H7 (cell line): ENCODE measurements at regions not wholly inside any gene's neighbourhood (a gene's known extent, or its start where the extent isn't known, plus 50 kb on each side); places are given as distances from the start of the nearest gene placed in this dataset.
"Not testable (repeated sequence)": the region's sequence is repeated elsewhere in the genome, so short reads cannot be mapped to it uniquely, and the experiment has no call there.

Source experiments
- DNase-seq: peaks from one replicate; pipeline ENCODE4 v3.0.0; 2012
- H3K27me3 ChIP-seq: 2 replicates; pipeline ENCODE4 v1.6.0; 2011; ENCODE audit warnings: mild to moderate bottlenecking, low read length; ENCODE audit not compliant: control insufficient read depth, insufficient read depth
- H3K36me3 ChIP-seq: replicated peaks from 2 replicates; pipeline ENCODE4 v1.5.1; 2011; ENCODE audit warnings: low read length; ENCODE audit not compliant: control insufficient read depth, insufficient read depth
- H3K4me3 ChIP-seq: 2 replicates; pipeline ENCODE4 v1.5.1; 2011; ENCODE audit warnings: low read depth, mild to moderate bottlenecking, control low read depth, low read length, moderate library complexity; ENCODE audit not compliant: insufficient read depth

GRCh38 chr2:138879931-138880330, 99.7 kb upstream of the NXPH2 start:
- no peaks in the 10 kb centered on the region for H3K27me3 ChIP-seq
- no peaks in the 10 kb centered on the region for H3K36me3 ChIP-seq
- no peak overlapping the region for H3K4me3 ChIP-seq
- no peak for DNase-seq

DNA sequence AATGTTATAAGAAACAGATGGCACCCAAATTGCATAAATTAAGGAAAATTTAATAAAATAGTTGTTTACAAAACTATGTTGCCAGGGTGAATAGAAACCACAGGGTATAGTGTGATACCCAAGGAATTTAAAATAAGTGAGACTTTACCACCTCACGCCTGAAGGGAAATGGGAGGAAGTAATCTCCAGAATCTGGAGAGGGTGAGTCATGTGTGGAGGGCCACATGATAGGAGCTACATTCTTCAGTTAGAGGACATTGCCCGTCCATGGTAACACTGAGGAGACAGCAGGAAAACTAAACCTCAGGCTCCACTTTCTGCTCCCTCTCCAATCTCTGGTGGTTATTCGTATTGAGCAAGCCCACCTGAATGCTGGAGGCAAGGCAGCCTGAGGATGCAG, 97.2 kb upstream of the NXPH2 start:
- DNase-seq = no peak
- Histone ChIP-seq H3K36me3 (no peaks in the 10 kb centered on the region), H3K4me3 (no peak overlapping the region), H3K27me3 (no peaks in the 10 kb centered on the region)

- Histone ChIP-seq H3K27me3 (no peaks in the 10 kb centered on the region), H3K4me3 (no peak overlapping the region), H3K36me3 (no peaks in the 10 kb centered on the region)
- no peak for DNase-seq
Measured at GRCh38 chr2:138874251-138874650, 94.1 kb upstream of the NXPH2 start.

GRCh38 chr2:138872116-138872515, 91.9 kb upstream of the NXPH2 start:
- H3K36me3 ChIP-seq, DNase-seq, H3K27me3 ChIP-seq, H3K4me3 ChIP-seq: not testable (repeated sequence)

GRCh38 chr2:138871312-138871711, 91.1 kb upstream of the NXPH2 start:
- no peaks in the 10 kb centered on the region for H3K27me3 ChIP-seq
- H3K4me3 ChIP-seq = no peak overlapping the region
- no peaks in the 10 kb centered on the region for H3K36me3 ChIP-seq
- no peak for DNase-seq

GRCh38 chr2:138867341-138867740, 87.2 kb upstream of the NXPH2 start:
- Histone ChIP-seq H3K4me3 (no peak overlapping the region), H3K36me3 (no peaks in the 10 kb centered on the region), H3K27me3 (no peaks in the 10 kb centered on the region)
- no peak for DNase-seq

GRCh38 chr2:138866797-138867196, 86.6 kb upstream of the NXPH2 start:
- no peak for DNase-seq
- Histone ChIP-seq H3K27me3 (no peaks in the 10 kb centered on the region), H3K36me3 (no peaks in the 10 kb centered on the region), H3K4me3 (no peak overlapping the region)

DNA sequence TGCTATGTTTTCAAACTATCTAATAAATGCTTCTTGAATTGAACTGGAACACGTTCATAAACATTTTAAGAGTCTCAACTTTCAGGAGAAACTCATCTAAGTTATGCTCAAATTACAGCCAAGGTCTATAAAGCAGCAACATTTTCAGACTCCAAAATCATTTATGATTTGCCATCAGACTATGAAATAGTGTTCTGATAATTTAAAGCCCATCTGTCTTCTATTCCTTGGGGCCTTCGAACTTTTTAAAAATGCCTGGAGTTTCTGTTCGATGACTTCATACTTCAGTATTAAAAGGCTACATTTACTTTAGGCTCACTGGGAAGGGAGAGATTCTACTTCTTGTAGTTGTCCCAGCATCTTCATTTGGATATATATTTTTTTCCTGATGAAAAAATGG, 73.6 kb upstream of the NXPH2 start:
- no peaks in the 10 kb centered on the region for H3K36me3 ChIP-seq
- no peaks in the 10 kb centered on the region for H3K27me3 ChIP-seq
- DNase-seq = no peak
- no peak overlapping the region for H3K4me3 ChIP-seq

DNA sequence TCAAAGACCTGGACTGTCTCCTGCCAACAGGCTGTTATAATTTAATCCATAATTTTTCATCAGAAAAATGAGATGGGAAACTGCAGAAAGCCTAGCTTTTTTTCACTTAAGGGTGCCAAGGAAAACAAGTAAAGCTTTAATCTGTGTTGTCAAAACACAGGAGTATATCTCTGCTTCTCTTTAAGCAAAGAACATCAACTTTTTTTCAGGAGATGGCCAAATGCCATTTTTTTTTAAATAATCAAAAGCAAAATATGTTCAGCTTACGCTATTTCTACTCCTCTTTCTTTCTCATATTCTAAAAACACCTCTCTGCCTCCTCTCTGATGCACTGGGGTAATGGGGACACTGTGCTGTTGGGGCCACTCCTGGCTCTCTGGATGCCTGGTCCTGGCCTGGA, 73.1 kb upstream of the NXPH2 start:
- Histone ChIP-seq H3K4me3 (no peak overlapping the region), H3K36me3 (no peaks in the 10 kb centered on the region), H3K27me3 (no peaks in the 10 kb centered on the region)
- DNase-seq = no peak

- no peaks in the 10 kb centered on the region for H3K36me3 ChIP-seq
- DNase-seq = peak; percentile 27
Measured at GRCh38 chr2:138846216-138846821, 66.1 kb upstream of the NXPH2 start.

GRCh38 chr2:138842341-138842740, 62.2 kb upstream of the NXPH2 start:
- H3K36me3 ChIP-seq = no peaks in the 10 kb centered on the region
- DNase-seq = no peak
- no peaks in the 10 kb centered on the region for H3K27me3 ChIP-seq
- no peak overlapping the region for H3K4me3 ChIP-seq

More at GRCh38 chr2:138846216-138846821, 66.1 kb upstream of the NXPH2 start:
- H3K4me3 ChIP-seq = no peak overlapping the region
- H3K27me3 ChIP-seq = no peaks in the 10 kb centered on the region

GRCh38 chr2:138841459-138841858, 61.3 kb upstream of the NXPH2 start:
- Histone ChIP-seq H3K36me3 (no peaks in the 10 kb centered on the region), H3K27me3 (no peaks in the 10 kb centered on the region), H3K4me3 (no peak overlapping the region)
- DNase-seq = peak; percentile 3

DNA sequence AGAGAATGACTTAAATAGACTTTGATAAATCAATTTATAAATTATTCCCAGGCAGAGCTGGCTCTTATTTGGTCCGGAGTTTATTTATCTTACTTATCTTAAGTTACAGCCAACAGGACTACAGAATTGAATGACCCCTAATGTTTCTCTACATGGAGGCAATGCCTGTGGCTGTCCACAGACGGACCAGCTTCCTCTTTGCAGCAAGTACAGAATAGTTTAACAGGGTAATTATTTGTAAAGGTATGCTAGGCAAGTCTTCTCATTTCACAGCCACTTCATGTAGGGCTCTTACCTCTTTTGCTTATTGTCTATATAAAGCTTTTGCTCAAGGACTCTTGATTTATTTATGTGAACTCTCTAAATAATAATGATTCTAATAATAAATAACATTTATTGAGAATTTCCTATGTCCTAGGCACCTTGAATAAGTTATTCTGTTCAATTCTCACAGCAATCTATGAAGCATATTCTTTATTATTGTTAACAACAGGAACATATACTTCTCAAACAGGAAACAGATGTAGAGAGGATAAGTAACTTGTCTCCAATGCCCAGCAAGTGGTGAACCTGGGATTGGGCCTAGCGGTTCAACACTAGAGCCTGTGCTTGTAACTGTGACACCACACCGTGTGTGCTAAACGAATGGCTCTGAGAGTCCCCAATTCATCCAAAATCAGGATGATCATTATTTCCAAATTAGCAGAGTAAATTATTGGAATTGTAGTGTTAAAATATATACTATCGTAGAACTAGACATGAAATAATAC, 58.8 kb upstream of the NXPH2 start:
- H3K27me3 ChIP-seq = no peaks in the 10 kb centered on the region
- no peak overlapping the region for H3K4me3 ChIP-seq
- no peak for DNase-seq
- no peaks in the 10 kb centered on the region for H3K36me3 ChIP-seq

- no peak for DNase-seq
- Histone ChIP-seq H3K36me3 (no peaks in the 10 kb centered on the region), H3K4me3 (no peak overlapping the region), H3K27me3 (no peaks in the 10 kb centered on the region)
Measured at GRCh38 chr2:138831691-138832090, 51.5 kb upstream of the NXPH2 start.

DNA sequence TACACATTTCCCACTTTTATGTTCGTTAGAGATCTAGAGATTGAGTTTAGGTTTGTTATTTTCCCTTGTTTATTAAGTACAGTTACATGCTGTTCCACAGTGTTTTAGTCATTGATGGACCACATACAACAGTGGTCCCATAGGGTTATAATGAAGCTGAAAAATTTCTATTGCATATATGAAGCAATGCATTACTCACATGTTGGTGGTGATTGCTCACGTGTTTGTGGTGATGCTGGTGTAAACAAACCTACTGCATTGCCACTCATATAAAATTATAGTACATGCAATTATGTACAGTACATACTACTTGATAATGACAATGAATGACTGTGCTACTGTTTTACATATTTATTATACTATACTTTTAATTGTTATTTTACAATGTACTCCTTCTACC, 51.0 kb upstream of the NXPH2 start:
- Histone ChIP-seq H3K27me3 (no peaks in the 10 kb centered on the region), H3K4me3 (no peak overlapping the region), H3K36me3 (no peaks in the 10 kb centered on the region)
- DNase-seq = no peak
